Lung (tissue), 11 donors: ENCODE measurements at regions not wholly inside any gene's neighbourhood (a gene's known extent, or its start where the extent isn't known, plus 50 kb on each side); places are given as distances from the start of the nearest gene placed in this dataset.

ENCODE experiments used
- ATAC-seq: fragments of 200-7000 bp; cut with Tn5 transposase; one replicate; pipeline ENCODE4 v1.9.1; 2020; ENCODE audit warnings: moderate number of reproducible peaks; ENCODE audit not compliant: insufficient read depth, low FRiP score
- DNase-seq, 3 donors: peaks; one replicate each; pipeline ENCODE4 v3.0.0-alpha.2; 2013 to 2017
- H3K27ac ChIP-seq, 2 donors: one replicate each; pipeline ENCODE4 v1.5.1; 2013; ENCODE audit warnings: mild to moderate bottlenecking in 2 of 2, moderate library complexity in 2 of 2, control low read depth in 1 of 2, inconsistent platforms in 1 of 2, low read depth in 1 of 2, low read length in 1 of 2
- H3K27me3 ChIP-seq, 3 donors: one replicate each; pipeline ENCODE4 v1.5.1; 2013; ENCODE audit warnings: low read length in 2 of 3; ENCODE audit not compliant: control insufficient read depth in 3 of 3, insufficient read depth in 3 of 3
- H3K36me3 ChIP-seq, 4 donors: one replicate each; pipeline ENCODE4 v1.5.1; 2013; ENCODE audit warnings: low read length in 4 of 4, mild to moderate bottlenecking in 1 of 4, moderate library complexity in 1 of 4; ENCODE audit not compliant: control insufficient read depth in 4 of 4, insufficient read depth in 4 of 4
- H3K4me1 ChIP-seq, 5 donors: one replicate each; pipeline ENCODE4 v1.5.1; 2013; ENCODE audit warnings: low read length in 5 of 5, mild to moderate bottlenecking in 2 of 5, moderate library complexity in 1 of 5; ENCODE audit not compliant: control insufficient read depth in 5 of 5, insufficient read depth in 5 of 5
- H3K4me3 ChIP-seq: one replicate; pipeline ENCODE4 v1.5.1; 2013; ENCODE audit warnings: mild to moderate bottlenecking, control low read depth, moderate library complexity
- H3K9ac ChIP-seq, 2 donors: one replicate each; pipeline ENCODE4 v1.5.1; 2013; ENCODE audit warnings: low read length in 2 of 2, control low read depth in 1 of 2; ENCODE audit not compliant: insufficient read depth in 1 of 2
- H3K9me3 ChIP-seq, 4 donors: one replicate each; pipeline ENCODE4 v1.5.1; 2013; ENCODE audit warnings: low read length in 3 of 4, mild to moderate bottlenecking in 1 of 4, moderate library complexity in 1 of 4; ENCODE audit not compliant: control insufficient read depth in 4 of 4, insufficient read depth in 3 of 4
- CTCF ChIP-seq: IDR thresholded peaks from 2 replicates; pipeline ENCODE4 v1.5.1; 2012; ENCODE audit warnings: mild to moderate bottlenecking; ENCODE audit errors: control extremely low read depth, extremely low read depth
- WGBS, 2 donors: extraction: QIAGEN DNeasy Blood & Tissue Kit; methylation state at CpG; one replicate each; pipeline ENCODE4 v1.1.7; 2013; 5-methylcytosine and 5-hydroxymethylcytosine counted together
- donor health status: control.
- donor health status: control.
- donor health status: Bipolar disorder and iron deficiency.
- donor health status: healthy.
- donor health status: DM: yes; HTN: yes; CAD: no.

GRCh38 chr11:115820026-115820425 is 315.8 kb upstream of the CADM1 start:
- Histone ChIP-seq H3K27me3 (no peaks in the 10 kb centered on the region), H3K27ac (no peak overlapping the region), H3K4me3 (no peak overlapping the region), H3K36me3 (no peaks in the 10 kb centered on the region), H3K9me3 (peaks cover 0 to 6% (median 3%) of the 10 kb centered on the region in 4 donors), H3K4me1 (no peaks in the 10 kb centered on the region), H3K9ac (no peak overlapping the region)
- ATAC-seq (no peak), DNase-seq (no peak)
- TF ChIP-seq CTCF = no peak
- 83 to 84% methylated on average over 1 of the region's 1 CpG for WGBS, 2 donors

GRCh38 chr11:115819014-115819413 is 314.8 kb upstream of the CADM1 start:
- DNase-seq (peak in 1 of 3 donors; percentile 1), ATAC-seq (no peak)
- H3K36me3 ChIP-seq = no peaks in the 10 kb centered on the region
- 74 to 84% methylated on average over 3 of the region's 3 CpGs for WGBS, 2 donors
- no peak overlapping the region for H3K27ac ChIP-seq
- H3K9ac ChIP-seq = no peak overlapping the region
- H3K4me1 ChIP-seq = no peaks in the 10 kb centered on the region
- no peak for TF ChIP-seq CTCF
- H3K27me3 ChIP-seq = no peaks in the 10 kb centered on the region
- no peak overlapping the region for H3K4me3 ChIP-seq
- H3K9me3 ChIP-seq = peaks cover 0 to 6% (median 3%) of the 10 kb centered on the region in 4 donors

GRCh38 chr11:115817844-115818468 is 313.7 kb upstream of the CADM1 start:
- no peak for DNase-seq
- H3K27ac ChIP-seq = no peak overlapping the region

More at GRCh38 chr11:115817844-115818468, 313.7 kb upstream of the CADM1 start:
- H3K36me3 ChIP-seq = no peaks in the 10 kb centered on the region
- no peak for TF ChIP-seq CTCF
- H3K4me3 ChIP-seq = no peak overlapping the region
- no peak overlapping the region for H3K9ac ChIP-seq
- no peaks in the 10 kb centered on the region for H3K27me3 ChIP-seq
- H3K9me3 ChIP-seq = peaks cover 0 to 5% (median 3%) of the 10 kb centered on the region in 4 donors
- H3K4me1 ChIP-seq = no peaks in the 10 kb centered on the region
- 44 to 55% methylated on average over 6 of the region's 6 CpGs for WGBS, 2 donors
- ATAC-seq = no peak
